Medulla oblongata (tissue), 1 donor: ENCODE measurements at regions not wholly inside any gene's neighbourhood (a gene's known extent, or its start where the extent isn't known, plus 50 kb on each side); places are given as distances from the start of the nearest gene placed in this dataset.
"Not testable (repeated sequence)": the region's sequence is repeated elsewhere in the genome, so short reads cannot be mapped to it uniquely, and the experiment has no call there.

ENCODE experiments used
- DNase-seq: peaks from one replicate; pipeline ENCODE4 v3.0.0-alpha.2; 2015; ENCODE audit errors: extremely low spot score

- DNase-seq = no peak
Observed at GRCh38 chr2:8445580-8445979, 236.3 kb upstream of the ID2 start.

GRCh38 chr2:8446751-8447150 lies 235.1 kb upstream of the ID2 start:
- DNase-seq = not testable (repeated sequence)

GRCh38 chr2:8447610-8448221 lies 234.1 kb upstream of the ID2 start:
- DNase-seq = no peak

- no peak for DNase-seq
Observed at GRCh38 chr2:8448824-8449556, 232.9 kb upstream of the ID2 start.

GRCh38 chr2:8451273-8451672 lies 230.6 kb upstream of the ID2 start:
- no peak for DNase-seq

- DNase-seq = no peak
Observed at GRCh38 chr2:8452296-8452695, 229.6 kb upstream of the ID2 start.

- DNase-seq = no peak
Observed at GRCh38 chr2:8452979-8453903, 228.6 kb upstream of the ID2 start.

GRCh38 chr2:8453904-8454302 lies 228.0 kb upstream of the ID2 start:
- no peak for DNase-seq

GRCh38 chr2:8454797-8455196 lies 227.1 kb upstream of the ID2 start:
- DNase-seq = no peak

GRCh38 chr2:8455236-8456150 lies 226.4 kb upstream of the ID2 start:
- peak; percentile 59 for DNase-seq

GRCh38 chr2:8456151-8457091 lies 225.4 kb upstream of the ID2 start:
- DNase-seq = no peak

- no peak for DNase-seq
Observed at GRCh38 chr2:8457092-8457481, 224.8 kb upstream of the ID2 start.

GRCh38 chr2:8457699-8458502 lies 224.0 kb upstream of the ID2 start:
- DNase-seq = no peak

GRCh38 chr2:8458503-8459459 lies 223.1 kb upstream of the ID2 start:
- DNase-seq = no peak

- no peak for DNase-seq
Observed at GRCh38 chr2:8459474-8459873, 222.4 kb upstream of the ID2 start.

- no peak for DNase-seq
Observed at GRCh38 chr2:8461341-8461740, 220.5 kb upstream of the ID2 start.

- DNase-seq = no peak
Observed at GRCh38 chr2:8462280-8462679, 219.6 kb upstream of the ID2 start.

GRCh38 chr2:8462899-8463648 lies 218.8 kb upstream of the ID2 start:
- DNase-seq = no peak
